SK-N-SH treated with all-trans-retinoic acid at 6 μM for 48 hours (cell line): ENCODE measurements at regions not wholly inside any gene's neighbourhood (a gene's known extent, or its start where the extent isn't known, plus 50 kb on each side); places are given as distances from the start of the nearest gene placed in this dataset.

Experiments used
- ATAC-seq: fragments of 200-7000 bp; cut with Tn5 transposase; 3 replicates; pipeline ENCODE4 v1.9.1; 2020; ENCODE audit warnings: mild to moderate bottlenecking, moderate library complexity
- BACH2 ChIP-seq: fragments of 250-450 bp; sonication (Bioruptor Pico); IDR thresholded peaks from 2 replicates; pipeline ENCODE4 v1.9.0; 2021; ENCODE audit warnings: mild to moderate bottlenecking, borderline replicate concordance
- CREB5 ChIP-seq: fragments of 250-450 bp; sonication (Bioruptor Pico); IDR thresholded peaks from 2 replicates; pipeline ENCODE4 v1.5.1; 2020; ENCODE audit warnings: low read depth, mild to moderate bottlenecking, moderate library complexity
- CSDC2 ChIP-seq: fragments of 250-450 bp; sonication (Bioruptor Pico); IDR thresholded peaks from 2 replicates; pipeline ENCODE4 v1.5.0; 2020; ENCODE audit warnings: mild to moderate bottlenecking, moderate library complexity
- CSRNP3 ChIP-seq: fragments of 250-450 bp; sonication (Bioruptor Pico); IDR thresholded peaks from 2 replicates; pipeline ENCODE4 v1.5.1; 2021; ENCODE audit warnings: mild to moderate bottlenecking, moderate library complexity
- ESRRG ChIP-seq: fragments of 250-450 bp; sonication (Bioruptor Pico); IDR thresholded peaks from 2 replicates; pipeline ENCODE4 v1.6.1; 2021; ENCODE audit warnings: mild to moderate bottlenecking
- GLIS3 ChIP-seq: fragments of 250-450 bp; sonication (Bioruptor Pico); IDR thresholded peaks from 2 replicates; pipeline ENCODE4 v1.5.0; 2020; ENCODE audit warnings: mild to moderate bottlenecking, moderate library complexity
- ISL1 ChIP-seq: fragments of 250-450 bp; sonication (Bioruptor Pico); IDR thresholded peaks from 2 replicates; pipeline ENCODE4 v2.1.2; 2022; ENCODE audit warnings: mild to moderate bottlenecking, moderate library complexity
- OSR1 ChIP-seq: fragments of 250-450 bp; sonication (Bioruptor Pico); IDR thresholded peaks from 2 replicates; pipeline ENCODE4 v1.8.0; 2022; ENCODE audit warnings: moderate library complexity, mild to moderate bottlenecking, inconsistent platforms
- PATZ1 ChIP-seq: fragments of 250-450 bp; sonication (Bioruptor Pico); IDR thresholded peaks from 2 replicates; pipeline ENCODE4 v1.8.0; 2020; ENCODE audit warnings: mild to moderate bottlenecking, moderate library complexity, borderline replicate concordance
- POU6F1 ChIP-seq: fragments of 250-450 bp; sonication (Bioruptor Pico); IDR thresholded peaks from 2 replicates; pipeline ENCODE4 v1.8.0; 2021; ENCODE audit warnings: low read depth, mild to moderate bottlenecking, moderate library complexity, borderline replicate concordance
- PPARA ChIP-seq: fragments of 250-450 bp; sonication (Bioruptor Pico); IDR thresholded peaks from 2 replicates; pipeline ENCODE4 v1.5.0; 2020; ENCODE audit warnings: mild to moderate bottlenecking, borderline replicate concordance
- RARB ChIP-seq: fragments of 250-450 bp; sonication (Bioruptor Pico); IDR thresholded peaks from 2 replicates; pipeline ENCODE4 v1.8.0; 2021; ENCODE audit warnings: mild to moderate bottlenecking, moderate library complexity
- SNAI2 ChIP-seq: fragments of 250-450 bp; sonication (Bioruptor Pico); IDR thresholded peaks from 2 replicates; pipeline ENCODE4 v1.5.0; 2020; ENCODE audit warnings: mild to moderate bottlenecking, moderate library complexity
- TCF4 ChIP-seq: fragments of 250-450 bp; sonication (Bioruptor Pico); IDR thresholded peaks from 2 replicates; pipeline ENCODE4 v1.8.0; 2021; ENCODE audit warnings: mild to moderate bottlenecking, moderate library complexity, borderline replicate concordance
- TOX ChIP-seq: fragments of 250-450 bp; sonication (Bioruptor Pico); IDR thresholded peaks from 2 replicates; pipeline ENCODE4 v1.8.0; 2021; ENCODE audit warnings: mild to moderate bottlenecking, moderate library complexity, borderline replicate concordance
- TSHZ2 ChIP-seq: fragments of 250-450 bp; sonication (Bioruptor Pico); IDR thresholded peaks from 2 replicates; pipeline ENCODE4 v1.5.0; 2020; ENCODE audit warnings: mild to moderate bottlenecking, moderate library complexity
- ZC3H10 ChIP-seq: fragments of 250-450 bp; sonication (Bioruptor Pico); IDR thresholded peaks from 2 replicates; pipeline ENCODE4 v1.5.1; 2021; ENCODE audit warnings: mild to moderate bottlenecking, moderate library complexity
- ZFP3 ChIP-seq: fragments of 250-450 bp; sonication (Bioruptor Pico); IDR thresholded peaks from 2 replicates; pipeline ENCODE4 v1.5.0; 2020; ENCODE audit warnings: mild to moderate bottlenecking, moderate library complexity
- ZFP30 ChIP-seq: fragments of 450-650 bp; formaldehyde crosslinking; IDR thresholded peaks from 2 replicates; pipeline ENCODE4 v1.5.0; 2022; ENCODE audit warnings: mild to moderate bottlenecking, moderate library complexity
- ZNF565 ChIP-seq: fragments of 450-650 bp; formaldehyde crosslinking; conservative IDR thresholded peaks from 2 replicates; pipeline ENCODE4 v1.5.0; 2020; ENCODE audit warnings: low read depth, mild to moderate bottlenecking, moderate library complexity
- ZNF70 ChIP-seq: fragments of 450-650 bp; formaldehyde crosslinking; IDR thresholded peaks from 2 replicates; pipeline ENCODE4 v1.5.0; 2020; ENCODE audit warnings: mild to moderate bottlenecking, moderate library complexity
- ZNF8 ChIP-seq: fragments of 450-650 bp; formaldehyde crosslinking; IDR thresholded peaks from 2 replicates; pipeline ENCODE4 v1.5.0; 2020; ENCODE audit warnings: mild to moderate bottlenecking, moderate library complexity

- no peak for TF ChIP-seq RARB (CRISPR knock-in tag)
- TF ChIP-seq, all 23 proteins: peak for 0
- no peak for ATAC-seq
Measured at GRCh38 chr2:105607920-105608504, 136.7 kb upstream of the NCK2 start.

- TF ChIP-seq ZNF8 (no peak), POU6F1 (CRISPR knock-in tag) (no peak), CREB5 (CRISPR knock-in tag) (no peak), PATZ1 (CRISPR knock-in tag) (no peak), ZFP3 (CRISPR knock-in tag) (no peak), OSR1 (CRISPR knock-in tag) (no peak), ZNF70 (CRISPR knock-in tag) (no peak), CSDC2 (no peak), ZC3H10 (CRISPR knock-in tag) (no peak), GLIS3 (CRISPR knock-in tag) (no peak), PPARA (CRISPR knock-in tag) (no peak), RARB (CRISPR knock-in tag) (no peak), TCF4 (CRISPR knock-in tag) (no peak), CSRNP3 (CRISPR knock-in tag) (no peak), SNAI2 (CRISPR knock-in tag) (no peak), TSHZ2 (CRISPR knock-in tag) (no peak), ISL1 (no peak), ZNF565 (CRISPR knock-in tag) (no peak)
- TF ChIP-seq, all 23 proteins: peak for 0
- no peak for ATAC-seq
Measured at GRCh38 chr2:105606081-105606480, 138.6 kb upstream of the NCK2 start.

GRCh38 chr2:105604938-105605337 lies 139.8 kb upstream of the NCK2 start:
- ATAC-seq, result no peak
- TF ChIP-seq ESRRG (no peak), TSHZ2 (CRISPR knock-in tag) (no peak), PATZ1 (CRISPR knock-in tag) (no peak), TOX (CRISPR knock-in tag) (no peak), ZFP30 (no peak), ZNF70 (CRISPR knock-in tag) (no peak), ZNF8 (no peak), ZNF565 (CRISPR knock-in tag) (no peak), ZC3H10 (CRISPR knock-in tag) (no peak), CSDC2 (no peak), RARB (CRISPR knock-in tag) (no peak), CSRNP3 (CRISPR knock-in tag) (no peak), BACH2 (CRISPR knock-in tag) (no peak)
